ENCODE measurements at regions not wholly inside any gene's neighbourhood (a gene's known extent, or its start where the extent isn't known, plus 50 kb on each side); places are given as distances from the start of the nearest gene placed in this dataset.

- H3K4me1 ChIP-seq (ENCODE audit: insufficient read depth, low read length), result peaks cover 8% of the 10 kb centered on the region
- no peak overlapping the region for H3K4me3 ChIP-seq (ENCODE audit: low read length in 2 of 2)
- intact Hi-C loops (cut with micrococcal nuclease), result no loop called here
- H3K27ac ChIP-seq (ENCODE audit: low read depth, low read length), result no peak overlapping the region
- no peak overlapping the region for H3K4me3 Mint-ChIP-seq
- H3K27me3 Mint-ChIP-seq, result no peaks in the 10 kb centered on the region
- ChIA-PET CTCF (ENCODE audit: partially characterized antibody) (interaction anchor here (1.0 to 6.1 kb wide), 5 partner anchors 34 to 379 kb away, joined by 4 to 56 read pairs (median 41); partner anchors contain the start of gene LOXHD1), POLR2A (ENCODE audit: partially characterized antibody) (no interaction called here)
- no peaks in the 10 kb centered on the region for H3K36me3 ChIP-seq (ENCODE audit: insufficient read depth, low read length)
- peak overlapping the region in 5 of 7 donors; percentile 16 to 65 (median 34) for H3K27ac Mint-ChIP-seq
- H3K36me3 Mint-ChIP-seq, result peaks cover 0 to 3% of the 10 kb centered on the region in 2 donors
- no peaks in the 10 kb centered on the region for H3K9me3 ChIP-seq (ENCODE audit: control insufficient read depth in 1 of 2, low read length in 2 of 2)
- no peaks in the 10 kb centered on the region for H3K27me3 ChIP-seq (ENCODE audit: insufficient read depth, low read length)
- H3K9me3 Mint-ChIP-seq, result peaks cover 0 to 3% (median 0%) of the 10 kb centered on the region in 8 donors
- no peak for DNase-seq
- H3K4me1 Mint-ChIP-seq, result peaks cover 12 to 25% (median 20%) of the 10 kb centered on the region in 4 donors
Observed at GRCh38 chr18:46278481-46279465, 174.6 kb downstream of the HAUS1 start.

GRCh38 chr18:46279673-46280072 lies 175.5 kb downstream of the HAUS1 start:
- DNase-seq, result no peak
- Mint-ChIP-seq H3K4me1 (peaks cover 10 to 25% (median 17%) of the 10 kb centered on the region in 4 donors), H3K27me3 (no peaks in the 10 kb centered on the region), H3K9me3 (peaks cover 0 to 3% (median 0%) of the 10 kb centered on the region in 8 donors), H3K4me3 (no peak overlapping the region), H3K36me3 (peaks cover 0 to 1% of the 10 kb centered on the region in 2 donors), H3K27ac (peak overlapping the region in 2 of 7 donors; percentile 15 to 61)
- Histone ChIP-seq H3K27me3 (ENCODE audit: insufficient read depth, low read length) (no peaks in the 10 kb centered on the region), H3K36me3 (ENCODE audit: insufficient read depth, low read length) (no peaks in the 10 kb centered on the region), H3K9me3 (ENCODE audit: control insufficient read depth in 1 of 2, low read length in 2 of 2) (no peaks in the 10 kb centered on the region), H3K4me3 (ENCODE audit: low read length in 2 of 2) (no peak overlapping the region), H3K27ac (ENCODE audit: low read depth, low read length) (no peak overlapping the region), H3K4me1 (ENCODE audit: insufficient read depth, low read length) (peaks cover 8% of the 10 kb centered on the region)
- CTCF ChIA-PET (ENCODE audit: partially characterized antibody), result interaction anchor here (1.0 to 6.1 kb wide), 8 partner anchors 35 to 378 kb away, joined by 3 to 56 read pairs (median 8); partner anchors contain the start of gene LOXHD1
- POLR2A ChIA-PET (ENCODE audit: partially characterized antibody), result no interaction called here
- intact Hi-C loops (cut with micrococcal nuclease), result loop anchor here (5.0 kb wide), 1 partner anchor 107 kb away; a partner anchor contains a TSS

- no peak overlapping the region for H3K4me3 ChIP-seq (ENCODE audit: low read length in 2 of 2)
- Mint-ChIP-seq H3K27me3 (no peaks in the 10 kb centered on the region), H3K4me1 (peaks cover 9 to 23% (median 14%) of the 10 kb centered on the region in 4 donors), H3K4me3 (no peak overlapping the region), H3K36me3 (no peaks in the 10 kb centered on the region), H3K9me3 (peaks cover 0 to 3% (median 0%) of the 10 kb centered on the region in 8 donors), H3K27ac (no peak overlapping the region)
- no peak overlapping the region for H3K27ac ChIP-seq (ENCODE audit: low read depth, low read length)
- intact Hi-C loops (cut with micrococcal nuclease), result loop anchor here (1.0 to 5.0 kb wide), 2 partner anchors 109 to 200 kb away; a partner anchor contains a TSS
- no peaks in the 10 kb centered on the region for H3K36me3 ChIP-seq (ENCODE audit: insufficient read depth, low read length)
- H3K4me1 ChIP-seq (ENCODE audit: insufficient read depth, low read length), result peaks cover 8% of the 10 kb centered on the region
- H3K27me3 ChIP-seq (ENCODE audit: insufficient read depth, low read length), result no peaks in the 10 kb centered on the region
- POLR2A ChIA-PET (ENCODE audit: partially characterized antibody), result interaction anchor here (1.0 to 1.7 kb wide), 3 partner anchors 108 to 376 kb away, joined by 3 to 5 read pairs (median 3); partner anchors contain the start of gene LOXHD1
- peak; percentile 23 to 56 (median 42) for DNase-seq
- CTCF ChIA-PET (ENCODE audit: partially characterized antibody), result interaction anchor here (0.8 to 6.1 kb wide), 28 partner anchors 8 to 484 kb away, joined by 3 to 56 read pairs (median 4); partner anchors contain the start of gene LOXHD1
- H3K9me3 ChIP-seq (ENCODE audit: control insufficient read depth in 1 of 2, low read length in 2 of 2), result no peaks in the 10 kb centered on the region
Observed at GRCh38 chr18:46281185-46282176, 177.3 kb downstream of the HAUS1 start.

- ChIA-PET CTCF (ENCODE audit: partially characterized antibody) (interaction anchor here (0.9 to 6.1 kb wide), 17 partner anchors 9 to 484 kb away, joined by 3 to 56 read pairs (median 8); partner anchors contain the start of gene LOXHD1), POLR2A (ENCODE audit: partially characterized antibody) (interaction anchor here (1.7 kb wide), 1 partner anchor 375 kb away, joined by 5 read pairs; the partner anchor contains the start of gene LOXHD1)
- intact Hi-C loops (cut with micrococcal nuclease), result loop anchor here (5.0 kb wide), 1 partner anchor 110 kb away; a partner anchor contains a TSS
- Mint-ChIP-seq H3K4me1 (peaks cover 7 to 20% (median 13%) of the 10 kb centered on the region in 4 donors), H3K4me3 (no peak overlapping the region), H3K9me3 (peaks cover 0 to 3% (median 0%) of the 10 kb centered on the region in 8 donors), H3K36me3 (no peaks in the 10 kb centered on the region), H3K27ac (peak overlapping the region in 1 of 7 donors; percentile 30), H3K27me3 (no peaks in the 10 kb centered on the region)
- no peak for DNase-seq
- Histone ChIP-seq H3K9me3 (ENCODE audit: control insufficient read depth in 1 of 2, low read length in 2 of 2) (no peaks in the 10 kb centered on the region), H3K27me3 (ENCODE audit: insufficient read depth, low read length) (no peaks in the 10 kb centered on the region), H3K4me1 (ENCODE audit: insufficient read depth, low read length) (peaks cover 8% of the 10 kb centered on the region), H3K4me3 (ENCODE audit: low read length in 2 of 2) (no peak overlapping the region), H3K27ac (ENCODE audit: low read depth, low read length) (no peak overlapping the region), H3K36me3 (ENCODE audit: insufficient read depth, low read length) (no peaks in the 10 kb centered on the region)
Observed at GRCh38 chr18:46282177-46282570, 178.0 kb downstream of the HAUS1 start.

GRCh38 chr18:46282646-46283045 lies 178.5 kb downstream of the HAUS1 start:
- no peaks in the 10 kb centered on the region for H3K9me3 ChIP-seq (ENCODE audit: control insufficient read depth in 1 of 2, low read length in 2 of 2)
- no peak overlapping the region for H3K27ac Mint-ChIP-seq
- H3K4me1 ChIP-seq (ENCODE audit: insufficient read depth, low read length), result peaks cover 8% of the 10 kb centered on the region
- CTCF ChIA-PET (ENCODE audit: partially characterized antibody), result interaction anchor here (0.8 to 6.1 kb wide), 13 partner anchors 9 to 483 kb away, joined by 3 to 56 read pairs (median 8); partner anchors contain the start of gene LOXHD1
- no peaks in the 10 kb centered on the region for H3K36me3 ChIP-seq (ENCODE audit: insufficient read depth, low read length)
- no peaks in the 10 kb centered on the region for H3K27me3 Mint-ChIP-seq
- no peak overlapping the region for H3K4me3 ChIP-seq (ENCODE audit: low read length in 2 of 2)
- H3K4me1 Mint-ChIP-seq, result peaks cover 5 to 17% (median 10%) of the 10 kb centered on the region in 4 donors
- H3K27me3 ChIP-seq (ENCODE audit: insufficient read depth, low read length), result no peaks in the 10 kb centered on the region
- peaks cover 0 to 3% (median 0%) of the 10 kb centered on the region in 8 donors for H3K9me3 Mint-ChIP-seq
- POLR2A ChIA-PET (ENCODE audit: partially characterized antibody), result interaction anchor here (1.7 kb wide), 1 partner anchor 375 kb away, joined by 5 read pairs; the partner anchor contains the start of gene LOXHD1
- DNase-seq, result no peak
- H3K4me3 Mint-ChIP-seq, result no peak overlapping the region
- no peak overlapping the region for H3K27ac ChIP-seq (ENCODE audit: low read depth, low read length)
- intact Hi-C loops (cut with micrococcal nuclease), result loop anchor here (5.0 kb wide), 1 partner anchor 110 kb away; a partner anchor contains a TSS
- H3K36me3 Mint-ChIP-seq, result no peaks in the 10 kb centered on the region

- H3K27me3 ChIP-seq (ENCODE audit: insufficient read depth, low read length), result no peaks in the 10 kb centered on the region
- intact Hi-C loops (cut with micrococcal nuclease), result loop anchor here (5.0 kb wide), 1 partner anchor 111 kb away; a partner anchor contains a TSS
- H3K27ac Mint-ChIP-seq, result no peak overlapping the region
- H3K27ac ChIP-seq (ENCODE audit: low read depth, low read length), result no peak overlapping the region
- H3K4me1 Mint-ChIP-seq, result peaks cover 1 to 10% (median 5%) of the 10 kb centered on the region in 4 donors
- no peaks in the 10 kb centered on the region for H3K36me3 ChIP-seq (ENCODE audit: insufficient read depth, low read length)
- H3K9me3 Mint-ChIP-seq, result peaks cover 0 to 3% (median 0%) of the 10 kb centered on the region in 8 donors
- DNase-seq, result no peak
- ChIA-PET POLR2A (ENCODE audit: partially characterized antibody) (no interaction called here), CTCF (ENCODE audit: partially characterized antibody) (interaction anchor here (0.8 to 6.1 kb wide), 7 partner anchors 9 to 378 kb away, joined by 3 to 56 read pairs (median 15); partner anchors contain the start of gene LOXHD1)
- H3K36me3 Mint-ChIP-seq, result no peaks in the 10 kb centered on the region
- no peaks in the 10 kb centered on the region for H3K27me3 Mint-ChIP-seq
- no peak overlapping the region for H3K4me3 ChIP-seq (ENCODE audit: low read length in 2 of 2)
- no peaks in the 10 kb centered on the region for H3K9me3 ChIP-seq (ENCODE audit: control insufficient read depth in 1 of 2, low read length in 2 of 2)
- peaks cover 2% of the 10 kb centered on the region for H3K4me1 ChIP-seq (ENCODE audit: insufficient read depth, low read length)
- no peak overlapping the region for H3K4me3 Mint-ChIP-seq
Observed at GRCh38 chr18:46283268-46283667, 179.1 kb downstream of the HAUS1 start.
